Retinal pigment epithelial cell (primary cell): ENCODE measurements at regions not wholly inside any gene's neighbourhood (a gene's known extent, or its start where the extent isn't known, plus 50 kb on each side); places are given as distances from the start of the nearest gene placed in this dataset.
A peak's percentile ranks its signal among the peaks of the same experiment; 100 is the strongest.

Source experiments
- DNase-seq: peaks from one replicate; pipeline ENCODE4 v3.0.0-alpha.2; 2010; ENCODE audit warnings: low read depth
- H3K4me3 ChIP-seq: 2 replicates; pipeline ENCODE4 v1.5.1; 2011; ENCODE audit warnings: mild to moderate bottlenecking, low read length, control low read depth, moderate library complexity
- CTCF ChIP-seq: conservative IDR thresholded peaks from 2 replicates; pipeline ENCODE4 v1.5.1; 2011; ENCODE audit warnings: low read depth, low read length, control low read depth, inconsistent platforms

GRCh38 chr20:48468571-48468970 is 359.2 kb downstream of the PREX1 start:
- no peak for TF ChIP-seq CTCF
- no peak for DNase-seq
- no peak overlapping the region for H3K4me3 ChIP-seq

GRCh38 chr20:48467622-48468021 is 360.2 kb downstream of the PREX1 start:
- H3K4me3 ChIP-seq = no peak overlapping the region
- no peak for TF ChIP-seq CTCF
- no peak for DNase-seq

GRCh38 chr20:48465271-48465670 is 362.5 kb downstream of the PREX1 start:
- DNase-seq = no peak
- H3K4me3 ChIP-seq = no peak overlapping the region
- no peak for TF ChIP-seq CTCF

- no peak overlapping the region for H3K4me3 ChIP-seq
- DNase-seq = peak; percentile 97
- no peak for TF ChIP-seq CTCF
Observed at GRCh38 chr20:48463916-48464315, 363.9 kb downstream of the PREX1 start.

- no peak overlapping the region for H3K4me3 ChIP-seq
- no peak for TF ChIP-seq CTCF
Observed at GRCh38 chr20:48463096-48463720, 364.6 kb downstream of the PREX1 start.

GRCh38 chr20:48461735-48462119 is 366.1 kb downstream of the PREX1 start:
- no peak overlapping the region for H3K4me3 ChIP-seq
- no peak for DNase-seq
- no peak for TF ChIP-seq CTCF

More at GRCh38 chr20:48463096-48463720, 364.6 kb downstream of the PREX1 start:
- DNase-seq = no peak

GRCh38 chr20:48461091-48461734 is 366.6 kb downstream of the PREX1 start:
- no peak for DNase-seq
- no peak overlapping the region for H3K4me3 ChIP-seq
- TF ChIP-seq CTCF = no peak
